ENCODE measurements at regions not wholly inside any gene's neighbourhood (a gene's known extent, or its start where the extent isn't known, plus 50 kb on each side); places are given as distances from the start of the nearest gene placed in this dataset.
"Not testable (repeated sequence)": the region's sequence is repeated elsewhere in the genome, so short reads cannot be mapped to it uniquely, and the experiment has no call there.

GRCh38 chr12:31822761-31823160, 93.9 kb upstream of the AMN1 start:
- H3K27ac ChIP-seq (ENCODE audit: low read length), result no peak overlapping the region
- no peak overlapping the region for H3K4me3 ChIP-seq (ENCODE audit: low read length)
- no peaks in the 10 kb centered on the region for H3K36me3 ChIP-seq (ENCODE audit: control insufficient read depth, insufficient read depth, low read length)
- no peaks in the 10 kb centered on the region for H3K27me3 ChIP-seq (ENCODE audit: control insufficient read depth, insufficient read depth, low read length)
- no peak for DNase-seq
- H3K9me3 ChIP-seq (replicated peaks; ENCODE audit: control insufficient read depth, low read depth, low read length), result peaks cover 13% of the 10 kb centered on the region
- H3K4me1 ChIP-seq (ENCODE audit: control insufficient read depth, insufficient read depth, low read length), result no peaks in the 10 kb centered on the region

- peaks cover 12% of the 10 kb centered on the region for H3K9me3 ChIP-seq (replicated peaks; ENCODE audit: control insufficient read depth, low read depth, low read length)
- no peak overlapping the region for H3K4me3 ChIP-seq (ENCODE audit: low read length)
- H3K27ac ChIP-seq (ENCODE audit: low read length), result no peak overlapping the region
- H3K27me3 ChIP-seq (ENCODE audit: control insufficient read depth, insufficient read depth, low read length), result no peaks in the 10 kb centered on the region
- DNase-seq, result no peak
- H3K36me3 ChIP-seq (ENCODE audit: control insufficient read depth, insufficient read depth, low read length), result no peaks in the 10 kb centered on the region
- WGBS (ENCODE audit: insufficient coverage), result 100% methylated on average over 2 of the region's 3 CpGs
- H3K4me1 ChIP-seq (ENCODE audit: control insufficient read depth, insufficient read depth, low read length), result no peaks in the 10 kb centered on the region
Observed at GRCh38 chr12:31821484-31821883, 92.7 kb upstream of the AMN1 start.

- H3K27me3 ChIP-seq (ENCODE audit: control insufficient read depth, insufficient read depth, low read length), result no peaks in the 10 kb centered on the region
- H3K4me3 ChIP-seq (ENCODE audit: low read length), result no peak overlapping the region
- DNase-seq, result no peak
- WGBS (ENCODE audit: insufficient coverage), result 82% methylated on average over 6 of the region's 7 CpGs
- peaks cover 6% of the 10 kb centered on the region for H3K9me3 ChIP-seq (replicated peaks; ENCODE audit: control insufficient read depth, low read depth, low read length)
- H3K4me1 ChIP-seq (ENCODE audit: control insufficient read depth, insufficient read depth, low read length), result no peaks in the 10 kb centered on the region
- H3K27ac ChIP-seq (ENCODE audit: low read length), result no peak overlapping the region
- H3K36me3 ChIP-seq (ENCODE audit: control insufficient read depth, insufficient read depth, low read length), result no peaks in the 10 kb centered on the region
Observed at GRCh38 chr12:31820832-31821231, 92.0 kb upstream of the AMN1 start.

- no peaks in the 10 kb centered on the region for H3K4me1 ChIP-seq (ENCODE audit: control insufficient read depth, insufficient read depth, low read length)
- no peaks in the 10 kb centered on the region for H3K36me3 ChIP-seq (ENCODE audit: control insufficient read depth, insufficient read depth, low read length)
- DNase-seq, result no peak
- H3K27ac ChIP-seq (ENCODE audit: low read length), result no peak overlapping the region
- H3K9me3 ChIP-seq (replicated peaks; ENCODE audit: control insufficient read depth, low read depth, low read length), result no peaks in the 10 kb centered on the region
- WGBS (ENCODE audit: insufficient coverage), result no CpG with 5 or more reads among the region's 2 CpGs
- no peaks in the 10 kb centered on the region for H3K27me3 ChIP-seq (ENCODE audit: control insufficient read depth, insufficient read depth, low read length)
- H3K4me3 ChIP-seq (ENCODE audit: low read length), result no peak overlapping the region
Observed at GRCh38 chr12:31819427-31819826, 90.6 kb upstream of the AMN1 start.

- Histone ChIP-seq H3K27ac (ENCODE audit: low read length) (no peak overlapping the region), H3K9me3 (replicated peaks; ENCODE audit: control insufficient read depth, low read depth, low read length) (no peaks in the 10 kb centered on the region), H3K36me3 (ENCODE audit: control insufficient read depth, insufficient read depth, low read length) (no peaks in the 10 kb centered on the region), H3K27me3 (ENCODE audit: control insufficient read depth, insufficient read depth, low read length) (no peaks in the 10 kb centered on the region), H3K4me1 (ENCODE audit: control insufficient read depth, insufficient read depth, low read length) (no peaks in the 10 kb centered on the region), H3K4me3 (ENCODE audit: low read length) (no peak overlapping the region)
- no peak for DNase-seq
- WGBS (ENCODE audit: insufficient coverage), result no CpG with 5 or more reads among the region's 2 CpGs
Observed at GRCh38 chr12:31818623-31819268, 89.9 kb upstream of the AMN1 start.

GRCh38 chr12:31817120-31817519, 88.3 kb upstream of the AMN1 start:
- Histone ChIP-seq H3K36me3 (ENCODE audit: control insufficient read depth, insufficient read depth, low read length) (no peaks in the 10 kb centered on the region), H3K4me3 (ENCODE audit: low read length) (no peak overlapping the region), H3K27ac (ENCODE audit: low read length) (no peak overlapping the region), H3K27me3 (ENCODE audit: control insufficient read depth, insufficient read depth, low read length) (no peaks in the 10 kb centered on the region), H3K4me1 (ENCODE audit: control insufficient read depth, insufficient read depth, low read length) (no peaks in the 10 kb centered on the region), H3K9me3 (replicated peaks; ENCODE audit: control insufficient read depth, low read depth, low read length) (no peaks in the 10 kb centered on the region)
- WGBS (ENCODE audit: insufficient coverage), result 67% methylated on average over 2 of the region's 5 CpGs
- DNase-seq, result no peak

- no peaks in the 10 kb centered on the region for H3K9me3 ChIP-seq (replicated peaks; ENCODE audit: control insufficient read depth, low read depth, low read length)
- H3K27ac ChIP-seq (ENCODE audit: low read length), result no peak overlapping the region
- DNase-seq, result no peak
- H3K4me1 ChIP-seq (ENCODE audit: control insufficient read depth, insufficient read depth, low read length), result no peaks in the 10 kb centered on the region
- no peaks in the 10 kb centered on the region for H3K36me3 ChIP-seq (ENCODE audit: control insufficient read depth, insufficient read depth, low read length)
- no peak overlapping the region for H3K4me3 ChIP-seq (ENCODE audit: low read length)
- no CpG with 5 or more reads among the region's 1 CpG for WGBS (ENCODE audit: insufficient coverage)
- no peaks in the 10 kb centered on the region for H3K27me3 ChIP-seq (ENCODE audit: control insufficient read depth, insufficient read depth, low read length)
Observed at GRCh38 chr12:31815096-31815495, 86.3 kb upstream of the AMN1 start.

- H3K9me3 ChIP-seq (replicated peaks; ENCODE audit: control insufficient read depth, low read depth, low read length), result no peaks in the 10 kb centered on the region
- no peak overlapping the region for H3K4me3 ChIP-seq (ENCODE audit: low read length)
- no peaks in the 10 kb centered on the region for H3K27me3 ChIP-seq (ENCODE audit: control insufficient read depth, insufficient read depth, low read length)
- no CpG with 5 or more reads among the region's 1 CpG for WGBS (ENCODE audit: insufficient coverage)
- no peak for DNase-seq
- no peak overlapping the region for H3K27ac ChIP-seq (ENCODE audit: low read length)
- H3K36me3 ChIP-seq (ENCODE audit: control insufficient read depth, insufficient read depth, low read length), result no peaks in the 10 kb centered on the region
- H3K4me1 ChIP-seq (ENCODE audit: control insufficient read depth, insufficient read depth, low read length), result no peaks in the 10 kb centered on the region
Observed at GRCh38 chr12:31813305-31813704, 84.5 kb upstream of the AMN1 start.

GRCh38 chr12:31807773-31808097, 78.9 kb upstream of the AMN1 start:
- no peak for DNase-seq
- H3K27ac ChIP-seq (ENCODE audit: low read length), result no peak overlapping the region
- WGBS (ENCODE audit: insufficient coverage), result no CpG with 5 or more reads among the region's 1 CpG
- H3K36me3 ChIP-seq (ENCODE audit: control insufficient read depth, insufficient read depth, low read length), result no peaks in the 10 kb centered on the region
- no peak overlapping the region for H3K4me3 ChIP-seq (ENCODE audit: low read length)
- no peaks in the 10 kb centered on the region for H3K9me3 ChIP-seq (replicated peaks; ENCODE audit: control insufficient read depth, low read depth, low read length)
- no peaks in the 10 kb centered on the region for H3K27me3 ChIP-seq (ENCODE audit: control insufficient read depth, insufficient read depth, low read length)
- H3K4me1 ChIP-seq (ENCODE audit: control insufficient read depth, insufficient read depth, low read length), result no peaks in the 10 kb centered on the region

GRCh38 chr12:31807081-31807772, 78.4 kb upstream of the AMN1 start:
- not testable (repeated sequence) for H3K27ac ChIP-seq (ENCODE audit: low read length); H3K36me3 ChIP-seq (ENCODE audit: control insufficient read depth, insufficient read depth, low read length); H3K9me3 ChIP-seq (replicated peaks; ENCODE audit: control insufficient read depth, low read depth, low read length); H3K27me3 ChIP-seq (ENCODE audit: control insufficient read depth, insufficient read depth, low read length); DNase-seq; H3K4me3 ChIP-seq (ENCODE audit: low read length); H3K4me1 ChIP-seq (ENCODE audit: control insufficient read depth, insufficient read depth, low read length)
- 80% methylated on average over 9 of the region's 12 CpGs for WGBS (ENCODE audit: insufficient coverage)

GRCh38 chr12:31805681-31806080, 76.9 kb upstream of the AMN1 start:
- H3K9me3 ChIP-seq (replicated peaks; ENCODE audit: control insufficient read depth, low read depth, low read length); H3K27me3 ChIP-seq (ENCODE audit: control insufficient read depth, insufficient read depth, low read length); H3K4me1 ChIP-seq (ENCODE audit: control insufficient read depth, insufficient read depth, low read length); H3K27ac ChIP-seq (ENCODE audit: low read length); H3K36me3 ChIP-seq (ENCODE audit: control insufficient read depth, insufficient read depth, low read length); H3K4me3 ChIP-seq (ENCODE audit: low read length); DNase-seq: not testable (repeated sequence)
- 100% methylated on average over 3 of the region's 24 CpGs for WGBS (ENCODE audit: insufficient coverage)

Data from muscle of leg (tissue), 3 donors.